NCI-H2171 (cell line): ENCODE measurements at regions not wholly inside any gene's neighbourhood (a gene's known extent, or its start where the extent isn't known, plus 50 kb on each side); places are given as distances from the start of the nearest gene placed in this dataset.

ENCODE experiments used
- DNase-seq: peaks from one replicate; lab custom pipeline; 2025; lab: John Stamatoyannopoulos, UW

DNA sequence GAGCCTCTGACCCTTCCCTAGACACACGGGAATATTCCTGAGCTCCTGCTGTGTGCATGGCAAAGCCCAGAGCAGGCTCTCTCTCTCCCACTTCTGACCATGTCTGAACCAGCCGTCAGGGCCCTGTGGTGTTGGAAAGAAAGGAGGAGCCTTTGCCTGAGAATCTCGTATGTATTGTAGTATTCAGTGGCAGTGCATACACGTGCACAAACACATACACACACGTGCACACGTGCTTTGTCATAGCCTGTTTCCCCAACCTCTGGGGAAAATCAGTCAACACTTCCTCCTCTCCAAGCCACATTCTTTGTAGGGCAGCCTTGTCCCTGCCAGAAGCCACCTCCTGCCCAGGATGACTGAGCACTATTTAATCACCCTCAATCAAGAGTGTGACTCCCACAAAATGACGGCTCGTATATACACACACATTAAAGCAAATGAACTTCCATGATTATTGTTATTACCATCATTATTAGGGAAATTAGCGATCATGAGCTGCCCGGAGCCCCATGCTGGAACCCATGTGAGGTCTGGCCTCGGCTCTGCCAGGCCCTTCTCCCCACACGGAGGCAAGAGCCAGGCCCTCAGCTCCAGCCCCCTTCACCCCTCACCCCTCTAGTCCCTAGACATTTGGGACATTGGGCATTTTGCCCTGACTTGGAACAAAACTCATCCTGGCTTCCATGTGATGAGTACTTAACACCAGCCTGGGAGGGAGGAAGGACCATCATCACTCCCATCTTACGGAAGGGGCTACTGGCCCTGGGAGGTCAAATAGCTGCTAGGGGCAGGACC, 331.9 kb downstream of the NPHP4 start:
- DNase-seq, result no peak

DNA sequence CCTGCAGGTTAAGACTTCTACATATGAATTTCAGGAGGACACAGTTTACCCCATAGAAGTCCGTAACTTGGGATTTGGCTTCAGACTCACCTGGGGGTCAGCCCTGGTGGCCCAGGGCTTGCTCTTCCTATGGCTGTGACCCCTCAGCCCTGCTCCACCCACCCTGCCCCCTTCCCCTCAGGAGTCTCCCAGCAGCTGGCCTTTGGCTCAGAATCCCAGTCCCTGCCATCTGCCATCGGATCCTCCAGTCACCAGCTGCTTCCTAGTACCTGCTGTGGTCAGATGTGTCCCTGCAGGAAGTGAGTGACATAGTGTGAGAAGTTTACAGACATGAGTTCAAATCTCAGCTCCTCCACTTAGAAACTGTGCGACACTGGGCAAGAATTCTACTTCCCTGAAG, 332.6 kb downstream of the NPHP4 start:
- DNase-seq, result no peak

DNA sequence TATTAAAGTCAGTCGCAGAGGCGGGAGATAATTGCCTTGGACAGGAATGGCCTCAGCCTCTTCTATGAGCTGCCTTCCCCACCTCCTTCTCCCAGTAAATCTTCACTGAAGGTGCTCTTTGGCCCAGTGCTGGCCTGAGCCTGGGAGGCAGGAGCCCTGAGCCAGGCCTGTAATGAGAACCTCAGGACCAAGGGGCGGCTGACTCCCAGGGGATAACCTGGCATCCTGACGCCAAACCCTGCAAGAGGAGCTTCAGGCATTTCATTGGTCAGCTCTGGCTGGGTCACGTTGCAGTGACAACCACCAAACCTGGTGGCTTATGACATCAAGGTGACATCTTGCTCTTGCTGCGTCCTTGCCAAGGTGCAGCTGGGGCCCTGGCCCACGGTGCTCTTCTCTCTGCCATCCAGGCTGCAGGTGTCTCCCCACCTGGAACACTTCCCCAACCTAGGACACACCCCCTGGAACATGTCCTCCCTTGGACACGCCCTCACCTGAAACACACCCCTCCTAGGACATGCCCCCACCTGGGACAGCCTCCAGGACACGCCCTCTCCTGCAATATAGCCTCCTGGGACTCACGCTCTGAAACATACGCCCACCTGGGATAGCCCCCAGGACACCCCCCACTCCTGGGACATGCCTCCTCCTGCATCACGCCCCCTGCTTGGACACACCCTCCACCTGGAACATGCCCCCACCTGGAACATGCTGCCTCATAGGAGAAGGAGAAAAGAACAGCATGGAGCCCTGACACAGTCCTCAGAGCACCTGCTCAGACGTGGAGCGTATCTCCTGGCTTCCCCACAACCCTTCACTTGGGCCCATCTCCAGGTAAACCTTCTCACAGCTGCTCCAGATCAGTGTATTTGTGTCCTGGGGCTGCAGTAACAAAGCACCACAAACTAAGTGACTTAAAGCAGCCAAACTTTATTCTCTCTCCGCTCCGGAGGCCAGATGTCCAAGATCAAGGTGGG, 333.6 kb downstream of the NPHP4 start:
- no peak for DNase-seq

DNA sequence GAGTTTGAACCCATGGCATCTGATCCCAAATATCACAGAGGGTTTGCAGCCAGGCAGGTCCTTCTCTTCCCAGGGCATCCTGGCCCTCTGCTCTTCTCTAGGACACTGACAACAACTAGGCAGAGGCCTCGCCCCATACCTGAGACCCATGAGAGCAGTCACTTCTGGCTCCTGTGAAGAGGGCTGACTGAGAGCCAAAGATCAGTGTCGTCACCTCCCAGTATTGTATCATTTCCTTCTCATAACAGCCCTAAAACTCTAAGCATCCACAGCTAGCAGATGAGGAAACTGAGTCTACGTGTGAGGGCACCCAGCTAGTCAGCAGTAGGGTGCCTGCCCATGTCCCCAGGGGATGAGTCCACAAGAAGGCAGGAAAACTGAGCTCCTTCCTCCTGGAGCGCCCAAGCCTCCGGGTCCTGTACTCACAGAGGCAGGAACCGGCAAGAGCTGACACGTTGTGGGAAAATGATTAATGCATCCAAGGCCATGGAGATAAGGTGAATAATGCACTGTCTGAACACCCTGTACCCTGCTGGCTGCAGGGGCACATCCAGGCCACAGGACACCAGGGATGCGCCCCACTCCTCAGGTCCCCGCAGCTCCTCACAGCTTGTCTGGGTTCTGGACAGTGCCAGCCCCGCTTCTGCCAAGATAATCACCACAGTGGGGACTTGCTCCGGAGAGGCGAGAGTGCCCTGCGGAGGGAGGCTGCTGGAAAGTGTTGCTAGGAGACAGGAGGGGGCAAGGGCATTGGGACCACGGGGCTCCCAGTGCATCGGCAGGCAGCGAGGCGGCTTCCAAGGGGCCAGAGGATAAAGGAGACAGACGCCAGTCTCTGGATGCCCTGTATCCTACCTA, 340.0 kb downstream of the NPHP4 start:
- DNase-seq, result no peak

DNA sequence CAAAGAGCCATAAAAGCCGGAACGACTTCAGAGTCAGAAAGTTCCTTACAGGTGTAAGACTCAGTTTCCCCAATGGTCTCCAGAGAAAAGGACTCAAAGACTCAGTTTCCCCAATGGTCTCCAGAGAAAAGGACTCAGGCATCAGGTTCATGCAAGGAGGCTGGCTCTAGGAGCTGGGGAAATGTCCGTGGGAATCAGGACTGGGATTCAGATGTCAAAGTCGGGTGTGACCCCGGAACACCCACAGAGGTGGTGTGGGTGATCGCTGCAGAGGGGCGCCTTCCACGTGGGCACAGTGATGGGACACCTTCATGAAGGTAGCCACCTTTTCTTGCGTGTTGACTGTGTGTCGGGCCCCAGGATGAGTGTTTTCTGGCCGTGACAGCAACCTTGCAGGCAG, 340.8 kb downstream of the NPHP4 start:
- DNase-seq, result no peak

DNA sequence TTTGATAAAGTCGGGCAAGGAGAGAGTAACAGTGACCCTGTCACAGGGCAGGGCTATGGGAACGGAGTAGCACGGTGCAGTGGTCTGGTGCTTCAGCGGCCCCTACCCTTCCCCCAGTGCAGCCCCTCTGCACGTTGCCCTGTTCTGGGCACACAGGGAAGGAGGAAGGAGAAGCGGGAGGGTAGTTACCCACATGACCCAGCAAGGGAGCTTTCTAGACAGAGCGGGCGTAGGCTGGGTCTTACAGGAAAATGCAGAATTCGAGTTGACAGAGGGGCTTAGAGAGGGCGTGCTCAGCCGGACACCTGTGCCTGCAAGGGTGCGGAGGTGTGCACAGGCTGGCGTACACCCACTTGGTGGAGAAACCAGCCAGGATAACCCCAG, 341.2 kb downstream of the NPHP4 start:
- DNase-seq, result no peak

DNA sequence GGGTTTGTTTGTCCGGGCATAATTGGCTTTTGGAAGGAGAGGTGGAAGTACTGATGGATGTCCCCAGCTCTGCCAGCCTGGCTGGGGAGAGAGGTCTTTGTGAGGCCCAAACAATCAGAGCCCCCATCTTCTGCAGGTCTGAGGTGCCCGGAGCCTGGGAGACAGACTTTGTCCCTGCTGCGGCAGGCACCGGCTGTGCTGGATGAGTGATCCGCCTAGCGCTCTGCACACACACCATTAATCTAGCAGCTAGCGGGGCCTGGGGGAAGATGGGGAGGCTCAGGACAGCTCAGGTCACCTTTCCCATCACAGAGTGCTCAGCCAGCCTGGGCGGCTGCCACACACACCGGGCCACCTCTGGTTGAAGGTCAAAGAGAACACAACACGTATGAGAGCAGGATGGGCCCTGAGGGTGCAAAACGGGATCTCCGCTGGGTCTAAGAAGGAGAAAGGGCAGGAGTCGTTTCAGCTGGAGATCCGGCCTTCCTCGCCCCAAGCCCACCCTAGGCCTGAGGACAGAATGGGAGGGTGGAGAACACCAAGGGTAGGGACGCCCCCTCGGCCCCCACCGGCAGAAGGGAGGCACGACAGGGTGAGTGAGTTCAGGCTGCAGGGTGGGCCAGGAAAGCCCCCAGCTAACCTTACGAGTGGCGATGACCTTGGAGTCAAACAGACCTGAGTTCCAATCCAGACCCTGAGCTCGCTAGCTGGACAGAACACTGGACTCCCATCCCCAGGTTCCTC, 341.8 kb downstream of the NPHP4 start:
- no peak for DNase-seq

DNA sequence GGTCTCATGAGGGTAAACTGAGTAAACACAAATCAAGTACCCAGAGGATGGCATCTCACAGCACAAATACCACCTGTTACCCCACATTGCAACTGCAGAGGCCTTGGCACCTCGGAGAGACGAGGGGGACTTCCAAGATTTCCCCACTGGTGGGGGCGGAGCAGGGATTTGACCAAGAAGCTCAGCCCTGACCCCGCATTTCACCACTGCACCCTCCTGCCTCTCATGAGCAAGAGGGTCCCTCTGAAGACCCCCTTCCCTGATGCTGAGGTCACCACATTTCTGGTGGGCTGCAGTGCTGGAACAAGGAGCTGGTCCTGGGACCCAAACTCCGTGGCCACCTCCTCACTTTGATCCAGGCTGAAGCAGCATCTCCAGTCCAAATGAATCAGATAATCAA, 342.4 kb downstream of the NPHP4 start:
- no peak for DNase-seq

DNA sequence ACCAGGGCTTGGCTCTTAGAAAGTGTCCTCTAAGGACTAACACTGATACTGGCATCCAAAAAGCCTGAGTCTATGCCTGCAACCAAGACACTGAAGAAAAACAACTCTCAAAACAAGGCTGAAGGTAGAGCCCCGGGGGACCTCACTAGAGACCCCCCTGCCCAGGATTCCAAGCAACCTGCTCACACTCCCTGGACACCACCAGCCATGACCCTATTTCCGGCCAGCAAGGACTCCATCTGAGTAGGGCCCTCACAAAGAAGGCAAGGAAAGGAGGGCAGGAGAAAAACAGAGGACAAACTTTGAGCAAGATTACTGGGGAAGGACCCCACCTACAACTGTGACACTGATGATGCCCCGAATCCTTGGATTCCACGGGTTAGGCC, 343.1 kb downstream of the NPHP4 start:
- no peak for DNase-seq

DNA sequence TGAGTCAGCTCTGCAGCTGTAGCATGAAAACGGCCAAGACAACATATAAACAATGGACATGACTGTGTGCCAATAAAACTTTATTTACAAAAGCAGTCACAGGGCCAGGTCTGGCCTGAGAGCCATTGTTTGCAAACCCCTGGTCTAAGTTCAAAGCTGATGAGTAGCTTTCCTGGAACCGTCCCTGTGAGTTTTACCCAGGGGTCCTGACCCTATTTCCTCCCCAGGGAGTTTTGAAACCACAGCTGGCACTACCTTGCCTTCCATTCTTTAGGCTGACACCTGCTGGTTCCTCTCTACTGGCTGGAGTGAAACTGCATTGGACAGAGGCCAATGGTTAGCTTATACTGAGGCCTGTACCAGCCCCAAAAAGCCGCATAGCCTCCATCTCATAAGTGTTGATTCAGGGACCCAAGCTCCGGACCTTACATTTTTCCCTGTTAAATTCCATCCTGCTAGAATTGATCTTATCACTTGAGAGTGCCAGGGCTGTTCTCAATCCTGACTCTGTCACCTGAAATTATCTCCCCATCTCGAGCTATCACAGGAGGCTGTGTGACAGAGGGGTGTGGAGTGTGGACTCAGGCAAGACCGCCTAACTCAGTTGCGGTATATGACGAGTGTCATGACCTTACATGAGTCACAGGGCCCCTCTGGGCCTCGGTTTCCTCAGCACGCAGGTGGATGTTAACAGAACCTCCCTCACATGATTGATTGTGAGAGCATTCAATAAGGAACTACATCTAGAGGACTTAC, 343.6 kb downstream of the NPHP4 start:
- no peak for DNase-seq

DNA sequence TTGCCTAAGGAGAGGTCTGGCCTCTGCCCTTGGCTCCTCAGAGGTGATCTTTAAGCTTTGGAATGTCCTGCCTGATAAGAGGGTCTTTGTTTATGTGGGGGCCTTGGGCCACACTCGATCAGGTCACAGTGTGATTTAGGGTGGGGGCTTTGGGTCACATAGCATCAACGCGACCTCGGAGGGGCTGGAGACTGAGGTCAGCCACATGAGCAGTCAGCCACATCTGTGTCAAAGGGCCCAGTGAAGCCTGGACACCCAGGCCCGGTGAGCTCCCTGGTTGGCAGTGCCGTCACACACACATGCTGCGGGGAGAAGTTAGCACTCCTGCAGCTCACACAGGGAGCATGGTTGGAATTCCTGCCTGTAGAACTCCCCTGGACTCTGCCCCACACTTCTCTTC, 345.0 kb downstream of the NPHP4 start:
- DNase-seq, result no peak

DNA sequence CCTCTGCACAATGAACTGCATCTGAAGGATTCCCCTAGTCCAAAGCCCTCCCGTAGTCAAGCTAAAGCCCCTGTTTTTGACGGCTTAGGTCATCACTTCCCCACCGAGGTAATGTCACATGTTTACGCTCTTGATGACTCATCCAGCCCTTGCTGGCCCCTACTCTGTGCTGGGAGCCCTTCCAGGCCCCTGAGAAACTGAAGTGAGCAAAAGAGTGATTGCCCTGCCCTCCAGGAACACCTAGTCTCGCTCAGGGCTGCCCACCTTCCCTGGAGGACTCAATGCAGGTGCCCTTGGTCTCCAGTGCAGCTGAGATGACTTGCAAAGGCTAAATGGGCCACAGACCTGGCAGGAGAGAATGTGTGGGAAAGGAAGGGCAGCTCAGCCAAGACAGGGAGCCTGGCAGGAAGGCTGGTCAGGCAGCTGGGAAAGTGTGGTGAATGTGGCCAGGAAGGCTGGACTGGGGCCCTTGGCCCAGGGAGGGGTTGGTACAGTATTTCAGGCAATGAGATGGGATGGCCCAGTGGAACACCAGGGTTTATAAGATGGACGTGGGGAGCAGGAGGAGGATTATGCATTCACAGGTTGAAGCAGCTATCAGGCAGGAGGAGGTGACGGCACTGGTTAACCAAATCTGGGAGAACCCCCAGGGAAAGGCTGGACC, 345.6 kb downstream of the NPHP4 start:
- DNase-seq, result no peak

DNA sequence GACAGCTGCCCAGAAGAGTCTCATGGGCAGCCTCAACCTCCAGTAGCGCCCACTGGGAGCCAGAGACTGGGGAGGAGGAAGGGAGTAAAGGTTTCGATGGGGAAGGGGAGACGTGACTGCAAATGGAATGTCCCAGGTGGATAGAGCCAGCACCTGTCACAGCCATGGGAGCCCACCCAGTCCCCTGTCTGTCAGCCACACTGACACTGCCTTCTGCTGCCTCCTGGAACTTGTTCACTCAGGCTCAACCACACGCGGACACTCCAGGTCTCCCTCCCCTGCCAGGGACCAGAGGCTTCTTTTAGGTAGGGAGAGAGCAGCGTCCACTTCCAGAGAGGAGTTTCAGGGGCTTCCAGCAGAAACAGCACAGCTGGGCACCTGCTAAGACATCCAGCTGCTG, 346.3 kb downstream of the NPHP4 start:
- DNase-seq, result no peak

DNA sequence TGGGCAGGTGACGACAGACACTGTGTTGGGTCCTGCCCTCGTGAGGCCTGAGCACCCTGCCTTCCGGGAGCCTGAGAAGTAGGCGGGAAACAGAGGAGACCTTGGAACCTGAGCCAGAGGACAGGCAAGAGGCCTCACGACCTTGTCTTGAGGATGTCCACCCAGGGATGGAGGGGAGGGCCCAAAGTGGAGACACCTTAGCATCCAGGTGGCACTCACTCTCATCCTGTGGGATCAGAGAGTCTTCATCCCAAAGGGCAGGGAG, 347.2 kb downstream of the NPHP4 start:
- no peak for DNase-seq

DNA sequence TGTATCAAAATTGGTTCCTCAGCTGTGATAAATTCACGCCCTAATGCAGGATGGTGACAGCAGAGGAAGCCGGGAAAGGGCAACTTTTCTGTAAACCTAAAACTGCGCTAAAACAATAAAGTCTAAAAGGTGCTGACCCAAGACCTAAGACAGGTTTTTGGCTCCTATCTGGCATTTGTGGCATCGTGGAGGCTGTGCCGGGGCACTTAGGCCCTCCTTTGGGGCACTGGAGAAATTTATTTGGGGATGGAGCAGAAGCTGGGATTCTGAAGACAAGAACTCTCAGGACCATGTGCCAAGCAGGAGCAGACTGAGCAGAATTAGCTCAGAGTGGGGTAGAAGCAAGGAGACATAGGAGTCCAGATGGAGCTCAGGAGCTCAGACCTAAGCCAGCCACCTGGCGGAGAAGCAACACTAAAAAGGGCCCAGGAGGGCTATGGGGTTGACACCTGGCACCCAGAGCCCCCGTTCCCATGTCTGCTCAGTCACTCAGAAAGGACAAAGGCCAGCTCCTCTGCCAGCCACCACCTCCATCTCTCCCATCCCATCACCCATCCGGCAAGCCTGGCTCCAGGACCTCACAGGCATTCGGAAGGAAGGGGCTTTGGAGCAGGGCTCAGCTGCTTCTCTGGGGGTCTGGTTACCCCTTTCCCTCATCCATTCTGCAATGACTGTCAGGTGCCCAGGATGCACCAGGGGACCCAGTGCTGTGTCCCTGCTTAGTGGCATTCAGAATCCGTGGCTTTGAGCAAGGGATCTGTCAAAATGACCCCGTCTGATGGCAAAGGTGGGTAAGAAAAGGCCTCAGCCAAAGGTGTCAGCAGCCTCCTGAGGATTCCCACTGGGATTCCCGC, 347.7 kb downstream of the NPHP4 start:
- DNase-seq, result no peak

DNA sequence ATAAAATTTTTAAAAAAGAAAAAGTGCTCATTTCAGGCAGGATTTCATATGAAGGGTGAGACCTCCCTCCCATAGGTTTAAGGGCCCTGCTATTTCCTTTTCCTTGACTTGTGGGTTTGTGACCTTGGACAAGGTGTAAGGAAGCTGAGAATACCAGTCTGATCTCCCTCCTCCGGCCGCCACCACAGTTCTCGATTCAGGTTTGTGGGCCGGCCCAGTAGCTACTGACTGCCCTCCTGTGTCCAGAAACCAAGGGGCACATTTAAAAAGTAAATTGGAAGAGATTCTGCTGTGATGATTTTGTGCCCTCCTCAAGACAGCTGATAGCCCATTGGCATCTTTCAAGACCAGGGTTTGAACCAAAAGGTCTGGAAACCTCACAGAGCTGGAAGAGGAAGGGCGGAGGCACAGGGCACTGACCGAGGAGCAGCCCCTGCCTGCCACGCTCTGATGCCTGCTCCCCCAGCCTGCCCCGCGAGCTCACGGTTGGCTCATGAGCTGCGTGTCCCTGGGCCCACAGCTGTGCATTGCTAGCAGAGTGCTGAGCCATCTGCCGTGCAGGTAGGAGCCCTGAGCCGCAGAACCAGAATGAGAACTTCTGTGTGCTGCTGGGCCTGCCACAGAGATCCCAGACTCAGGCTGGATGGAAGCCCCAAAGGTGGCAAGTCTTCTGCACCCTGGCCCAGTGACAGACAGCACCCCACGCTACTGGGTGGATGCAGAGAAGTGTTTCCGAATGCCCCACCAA, 348.7 kb downstream of the NPHP4 start:
- peak; percentile 13 for DNase-seq

DNA sequence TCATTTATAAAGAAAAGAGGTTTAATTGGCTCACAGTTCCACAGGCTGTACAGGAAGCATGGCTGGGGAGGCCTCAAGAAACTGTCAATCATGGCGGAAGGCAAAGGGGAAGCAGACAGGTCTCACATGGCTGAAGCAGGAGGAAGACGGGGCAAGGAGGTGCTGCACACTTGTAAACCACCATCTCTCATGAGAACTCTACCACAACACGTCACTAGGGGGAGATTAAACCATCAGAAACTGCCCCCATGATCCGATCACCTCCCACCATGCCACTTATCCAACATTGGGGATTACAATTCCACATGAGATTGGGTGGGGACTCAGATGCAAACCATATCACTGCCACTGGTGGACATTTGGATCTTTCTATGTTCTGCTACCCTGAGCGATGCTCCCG, 351.4 kb downstream of the NPHP4 start:
- DNase-seq, result no peak

DNA sequence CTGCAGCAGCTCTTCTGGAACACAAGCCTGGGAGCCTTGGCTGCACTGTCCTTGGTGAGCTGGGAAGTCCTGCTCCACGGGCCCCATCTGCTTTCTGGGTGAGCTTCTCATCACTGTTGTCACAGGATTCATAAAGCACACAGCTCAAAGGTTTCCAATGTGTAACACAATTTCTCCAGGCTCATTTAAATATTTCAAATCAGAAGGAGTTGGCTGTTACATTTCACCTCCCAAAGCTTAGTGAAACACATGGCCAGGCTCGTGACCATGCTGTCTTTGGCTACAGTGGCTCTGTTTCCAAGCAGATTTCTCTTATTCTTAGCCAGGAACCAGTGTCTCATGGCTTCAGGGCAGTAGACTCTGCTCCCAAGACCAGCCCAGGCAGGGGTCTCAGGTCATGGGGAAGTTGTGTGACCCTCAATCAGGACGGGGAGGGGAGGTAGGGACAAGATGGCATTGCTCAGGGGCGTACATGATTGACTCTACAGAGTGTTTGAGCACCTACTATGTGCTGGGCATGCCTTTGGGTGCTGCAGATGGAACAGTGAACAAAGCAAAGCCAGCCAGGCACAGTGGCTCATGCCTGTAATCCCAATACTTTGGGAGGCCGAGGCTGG, 353.0 kb downstream of the NPHP4 start:
- no peak for DNase-seq
